ENCODE measurements at regions not wholly inside any gene's neighbourhood (a gene's known extent, or its start where the extent isn't known, plus 50 kb on each side); places are given as distances from the start of the nearest gene placed in this dataset.

- DNase-seq: peak; percentile 26
These were observed 157.3 kb upstream of the PPP2R2D start for GRCh38 chr10:131743190-131744151.

GRCh38 chr10:131744346-131744745 lies 156.5 kb upstream of the PPP2R2D start:
- no peak for DNase-seq

DNA sequence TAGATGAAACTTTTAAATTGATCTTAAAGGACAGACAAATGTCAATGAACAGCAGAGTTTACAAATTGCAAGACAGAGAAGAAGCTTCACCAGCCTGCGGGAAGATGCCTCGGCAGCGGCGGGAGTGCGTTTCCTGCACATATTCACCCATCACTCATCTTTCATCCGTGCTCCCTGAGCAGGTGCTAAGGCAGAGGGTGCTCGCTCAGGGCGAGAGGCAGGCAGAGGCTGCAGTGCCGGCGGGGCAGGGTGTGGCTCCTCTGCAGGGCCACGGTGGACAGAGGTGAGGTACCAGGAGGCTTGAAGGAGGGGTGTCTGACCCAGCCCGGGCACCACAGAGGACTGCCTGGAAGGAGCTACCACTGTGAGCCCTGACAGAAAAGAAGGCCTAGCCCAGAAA lies 155.2 kb upstream of the PPP2R2D start:
- DNase-seq: no peak

GRCh38 chr10:131746241-131746711 lies 154.5 kb upstream of the PPP2R2D start:
- no peak for DNase-seq

DNA sequence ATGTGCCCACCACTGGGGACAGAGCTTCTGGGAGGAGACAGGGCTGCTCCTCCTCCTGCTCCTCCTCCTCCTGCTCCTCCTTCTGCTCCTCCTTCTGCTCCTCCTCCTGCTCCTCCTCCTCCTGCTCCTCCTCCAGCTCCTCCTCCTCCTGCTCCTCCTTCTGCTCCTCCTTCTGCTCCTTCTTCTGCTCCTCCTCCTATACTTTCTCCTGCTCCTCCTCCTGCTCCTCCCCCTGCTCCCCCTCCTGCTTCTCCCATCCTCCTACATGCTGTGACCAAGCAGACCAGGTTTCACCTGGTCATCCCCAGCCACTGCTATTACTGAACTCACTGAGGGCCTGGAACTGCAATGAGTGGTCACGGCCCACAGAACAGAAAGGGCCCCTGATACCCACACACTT lies 154.0 kb upstream of the PPP2R2D start:
- no peak for DNase-seq

- DNase-seq: no peak
These were observed 153.6 kb upstream of the PPP2R2D start for GRCh38 chr10:131747251-131747650.

DNA sequence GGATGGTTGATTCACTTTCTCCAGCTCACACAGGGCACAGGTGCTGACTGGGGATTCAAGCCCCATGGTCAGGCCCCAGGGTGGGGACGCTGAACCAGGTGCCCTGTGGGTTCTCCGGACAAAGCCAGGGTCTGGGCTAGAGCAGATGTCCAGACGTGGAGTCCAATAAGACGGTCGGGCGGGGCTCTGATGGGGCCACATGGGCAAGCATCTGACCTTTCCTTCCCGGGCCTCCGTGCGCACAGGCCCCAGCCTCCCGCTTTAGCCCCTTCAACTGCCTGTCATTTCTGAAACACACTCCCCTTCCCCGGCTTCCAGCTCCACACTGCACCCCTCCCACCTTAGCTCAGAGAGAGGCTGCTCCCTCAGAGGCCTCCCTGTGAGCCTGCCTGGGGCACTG lies 153.0 kb upstream of the PPP2R2D start:
- DNase-seq: no peak

DNA sequence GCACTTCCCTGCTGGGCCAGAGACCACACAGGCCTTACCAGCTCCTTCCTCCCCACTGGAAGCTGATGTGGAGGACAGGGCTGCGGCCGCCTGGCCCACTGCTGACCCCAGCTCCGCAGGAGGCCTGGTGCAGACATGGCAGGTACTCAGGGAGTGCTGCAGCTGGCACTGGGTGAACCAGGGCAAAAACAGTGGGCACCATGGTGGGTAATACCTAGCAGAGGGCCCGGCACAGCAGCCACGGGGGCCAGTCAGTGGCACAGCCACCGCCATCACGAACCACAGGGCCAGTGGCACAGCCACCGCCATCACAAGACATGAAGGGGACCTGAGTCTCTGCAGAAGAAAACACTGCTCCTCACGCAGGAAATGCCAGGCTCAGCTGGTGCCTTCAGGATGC lies 152.6 kb upstream of the PPP2R2D start:
- no peak for DNase-seq

GRCh38 chr10:131748831-131749766 lies 151.7 kb upstream of the PPP2R2D start:
- DNase-seq: no peak

- no peak for DNase-seq
These were observed 151.1 kb upstream of the PPP2R2D start for GRCh38 chr10:131749767-131750142.

- DNase-seq: no peak
These were observed 150.5 kb upstream of the PPP2R2D start for GRCh38 chr10:131750171-131750895.

- DNase-seq: no peak
These were observed 149.6 kb upstream of the PPP2R2D start for GRCh38 chr10:131750973-131751826.

GRCh38 chr10:131751827-131752775 lies 148.7 kb upstream of the PPP2R2D start:
- no peak for DNase-seq

DNA sequence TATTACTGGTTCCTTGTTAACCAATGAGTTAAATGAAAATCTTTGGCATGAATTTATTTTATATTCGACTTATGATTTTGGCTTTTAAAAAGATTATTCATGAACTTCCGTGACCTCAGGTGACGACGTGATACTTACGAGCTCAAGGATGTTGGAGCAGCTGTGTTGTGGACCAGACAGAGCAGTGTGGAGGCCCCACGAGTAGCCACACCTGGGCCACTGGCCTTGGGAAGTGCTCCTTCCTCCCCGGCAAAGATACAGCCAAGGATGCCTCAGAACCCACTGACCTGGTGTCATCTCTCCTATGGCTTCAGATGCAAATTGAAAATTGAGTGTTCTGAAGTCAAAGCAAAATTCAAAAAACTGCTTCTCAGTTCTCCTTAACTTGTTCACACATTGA lies 147.5 kb upstream of the PPP2R2D start:
- no peak for DNase-seq

DNA sequence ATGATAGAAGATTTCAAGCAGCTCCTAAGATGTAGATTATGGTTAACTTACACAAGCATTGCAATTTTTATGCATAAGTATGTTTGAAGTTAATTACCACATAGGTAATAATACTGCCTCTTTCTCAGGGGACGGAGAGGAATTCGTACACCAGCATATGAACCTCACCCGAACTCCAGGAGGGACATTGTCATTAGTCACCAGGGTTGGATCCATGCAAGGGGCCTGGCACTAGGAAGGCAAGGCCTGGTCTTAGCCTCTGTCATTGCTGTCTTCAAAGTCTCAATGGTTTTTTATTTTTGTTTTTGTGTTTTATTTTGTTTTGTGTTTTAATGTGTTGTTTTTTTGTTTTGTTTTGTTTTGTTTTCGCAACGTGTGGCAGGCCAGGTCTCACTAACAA lies 145.6 kb upstream of the PPP2R2D start:
- no peak for DNase-seq

- DNase-seq: no peak
These were observed 143.3 kb upstream of the PPP2R2D start for GRCh38 chr10:131757285-131758058.

DNA sequence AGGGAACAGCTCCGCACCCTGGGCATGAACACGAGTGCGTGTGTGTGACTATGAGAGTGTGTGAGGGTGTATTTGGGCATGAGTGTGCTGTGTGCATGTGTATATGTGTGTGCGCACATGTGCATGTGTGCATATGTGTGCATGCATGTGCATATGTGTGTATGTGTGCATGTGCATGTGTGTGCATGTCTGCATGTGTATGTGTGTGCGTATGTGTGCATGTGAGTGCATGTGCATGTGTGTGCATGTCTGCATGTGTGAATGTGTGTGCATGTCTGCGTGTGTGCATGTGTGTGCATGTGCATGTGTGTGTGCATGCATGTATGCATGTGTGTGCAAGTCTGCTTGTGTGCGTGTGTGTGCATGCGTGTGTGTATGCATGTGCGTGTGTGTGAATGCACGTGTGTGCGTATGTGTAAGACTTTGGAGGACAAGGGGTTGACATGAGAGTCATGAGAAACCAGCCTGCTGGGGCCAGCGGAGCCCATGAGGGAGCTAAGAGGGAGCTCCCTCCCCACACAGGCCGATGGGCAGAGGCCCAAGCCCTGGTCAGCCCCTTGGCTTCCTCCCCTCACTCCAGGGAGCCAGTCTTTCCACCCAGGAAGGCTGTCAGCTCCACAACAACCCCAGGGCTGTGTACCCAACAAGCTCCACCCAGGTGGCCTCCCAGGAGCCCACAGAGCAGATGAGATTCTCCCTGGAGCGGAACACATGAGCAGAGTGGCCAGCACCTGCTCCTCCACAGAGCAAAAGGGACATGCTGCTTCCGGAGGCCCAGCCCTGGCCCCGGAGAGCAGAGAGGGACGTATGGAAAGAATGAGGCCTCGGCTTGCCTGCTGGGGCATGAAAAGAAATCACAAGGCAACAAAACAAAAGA lies 142.5 kb upstream of the PPP2R2D start:
- DNase-seq: no peak

- no peak for DNase-seq
These were observed 141.9 kb upstream of the PPP2R2D start for GRCh38 chr10:131758939-131759301.

DNA sequence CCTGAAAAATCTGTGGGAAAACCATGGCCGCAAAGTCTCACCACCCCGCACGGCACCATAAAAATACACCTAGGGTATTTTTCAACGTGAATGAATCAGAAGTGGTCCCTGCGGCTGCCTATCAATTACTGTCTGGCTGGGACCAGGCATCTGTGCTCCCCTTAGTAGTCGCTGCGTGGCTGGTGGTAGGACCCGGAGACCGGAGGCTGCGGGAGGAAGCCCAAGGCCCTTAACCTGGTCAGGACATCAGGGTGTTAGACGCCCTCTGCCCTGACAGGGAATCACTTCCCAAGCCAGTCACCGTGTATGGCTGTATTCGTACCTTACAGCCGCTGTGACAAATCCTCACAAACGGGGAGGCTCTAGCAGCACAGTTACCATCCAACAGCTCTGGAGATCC lies 141.5 kb upstream of the PPP2R2D start:
- DNase-seq: no peak

All from stimulated activated CD8-positive, alpha-beta memory T cell treated with anti-CD3 and anti-CD28 coated beads, Interleukin-4, amount 100 ng/mL, for 48 hours (primary cell).